DND-41 (cell line): ENCODE measurements at regions not wholly inside any gene's neighbourhood (a gene's known extent, or its start where the extent isn't known, plus 50 kb on each side); places are given as distances from the start of the nearest gene placed in this dataset.

Experiments
- CTCF ChIP-seq: IDR thresholded peaks from 2 replicates; pipeline ENCODE4 v1.5.1; 2012; ENCODE audit warnings: borderline replicate concordance, low read length, moderate library complexity, mild to moderate bottlenecking; ENCODE audit not compliant: poor library complexity, severe bottlenecking; ENCODE audit errors: extremely low read depth
- EZH2 ChIP-seq: IDR thresholded peaks from 3 replicates; pipeline ENCODE4 v1.6.1; 2012; ENCODE audit warnings: borderline replicate concordance, low read depth, mild to moderate bottlenecking, moderate library complexity, low read length, inconsistent platforms; ENCODE audit not compliant: severe bottlenecking

DNA sequence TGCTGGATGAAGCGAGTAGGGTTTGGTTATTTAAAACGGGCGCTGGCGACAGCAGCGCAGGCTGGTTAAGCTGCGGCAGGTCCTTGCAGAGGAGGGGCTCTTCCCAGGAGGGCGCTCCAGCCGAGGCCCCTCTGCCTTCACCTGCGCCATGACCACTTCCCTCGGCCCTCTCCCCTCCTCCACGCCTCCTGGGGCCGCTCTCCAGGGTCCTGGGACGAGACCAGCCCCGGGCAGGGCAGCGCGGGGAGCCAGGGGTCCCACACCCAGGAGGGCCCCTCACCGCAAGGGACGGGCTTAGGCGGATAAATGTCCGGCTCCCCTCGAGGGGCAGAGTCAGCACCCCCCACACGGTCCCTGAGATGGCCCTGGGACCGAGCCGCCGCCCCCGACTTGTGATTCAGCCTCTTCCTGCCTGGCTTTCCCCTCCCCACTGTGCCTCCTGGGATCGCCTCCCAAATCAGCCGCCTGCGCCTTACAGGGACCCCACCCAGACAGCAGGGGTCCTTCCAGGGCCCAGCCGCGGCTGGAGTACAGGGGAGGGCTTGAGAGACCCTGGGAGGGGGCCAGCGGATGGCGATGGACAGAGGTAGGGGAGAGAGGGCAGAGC, 380.7 kb downstream of the MATN1 start:
- TF ChIP-seq CTCF = no peak
- no peak for TF ChIP-seq EZH2
